DND-41 (cell line): ENCODE measurements at regions not wholly inside any gene's neighbourhood (a gene's known extent, or its start where the extent isn't known, plus 50 kb on each side); places are given as distances from the start of the nearest gene placed in this dataset.

Source experiments
- ATAC-seq: fragments of 200-7000 bp; cut with Tn5 transposase; 3 replicates; pipeline ENCODE4 v1.9.1; 2021; ENCODE audit warnings: low read depth; ENCODE audit not compliant: insufficient read depth
- DNase-seq: peaks from one replicate; pipeline ENCODE4 v3.0.0-alpha.2; 2020
- H2AFZ ChIP-seq: 2 replicates; pipeline ENCODE4 v1.6.0; 2012; ENCODE audit warnings: low read depth, low read length
- H3K27ac ChIP-seq: 2 replicates; pipeline ENCODE4 v1.5.1; 2012; ENCODE audit warnings: low read length, inconsistent platforms
- H3K27me3 ChIP-seq: fragments of 200-600 bp; sonication (generic); 2 replicates; pipeline ENCODE4 v1.6.0; 2012; ENCODE audit warnings: low read length, mild to moderate bottlenecking, inconsistent platforms; ENCODE audit not compliant: insufficient read depth, poor library complexity
- H3K36me3 ChIP-seq: 2 replicates; pipeline ENCODE4 v1.5.1; 2012; ENCODE audit warnings: low read length, inconsistent platforms; ENCODE audit not compliant: insufficient read depth
- H3K4me1 ChIP-seq: 2 replicates; pipeline ENCODE4 v1.5.1; 2012; ENCODE audit warnings: mild to moderate bottlenecking, low read length; ENCODE audit not compliant: insufficient read depth
- H3K4me2 ChIP-seq: 2 replicates; pipeline ENCODE4 v1.6.0; 2012; ENCODE audit warnings: mild to moderate bottlenecking, moderate library complexity, low read length, inconsistent platforms; ENCODE audit not compliant: insufficient read depth
- H3K4me3 ChIP-seq, 2 experiments: fragments of 200-600 bp in 1 of 2; shearing (Covaris generic) in 1 of 2; 2 replicates each; pipeline ENCODE4 v1.5.1; 2012 to 2016; ENCODE audit warnings: inconsistent platforms in 2 of 2, low read length in 2 of 2, mild to moderate bottlenecking in 2 of 2, low read depth in 1 of 2, moderate library complexity in 1 of 2
- H3K79me2 ChIP-seq: 2 replicates; pipeline ENCODE4 v1.6.0; 2012; ENCODE audit warnings: low read length, inconsistent platforms; ENCODE audit not compliant: insufficient read depth
- H3K9ac ChIP-seq: 2 replicates; pipeline ENCODE4 v1.6.0; 2012; ENCODE audit warnings: low read depth, mild to moderate bottlenecking, inconsistent platforms, low read length, moderate library complexity
- H3K9me3 ChIP-seq: 2 replicates; pipeline ENCODE4 v1.5.1; 2012; ENCODE audit warnings: low read length, moderate library complexity, mild to moderate bottlenecking, inconsistent platforms; ENCODE audit not compliant: insufficient read depth, severe bottlenecking
- H4K20me1 ChIP-seq: 2 replicates; pipeline ENCODE4 v1.6.0; 2012; ENCODE audit warnings: low read length; ENCODE audit not compliant: insufficient read depth
- EZH2 ChIP-seq: IDR thresholded peaks from 3 replicates; pipeline ENCODE4 v1.6.1; 2012; ENCODE audit warnings: borderline replicate concordance, low read depth, mild to moderate bottlenecking, moderate library complexity, low read length, inconsistent platforms; ENCODE audit not compliant: severe bottlenecking
- TF ChIP-seq, protein P1 (sequence below): IDR thresholded peaks from 2 replicates; pipeline ENCODE4 v1.5.1; 2012; ENCODE audit warnings: borderline replicate concordance, low read length, moderate library complexity, mild to moderate bottlenecking; ENCODE audit not compliant: poor library complexity, severe bottlenecking; ENCODE audit errors: extremely low read depth

DNA sequence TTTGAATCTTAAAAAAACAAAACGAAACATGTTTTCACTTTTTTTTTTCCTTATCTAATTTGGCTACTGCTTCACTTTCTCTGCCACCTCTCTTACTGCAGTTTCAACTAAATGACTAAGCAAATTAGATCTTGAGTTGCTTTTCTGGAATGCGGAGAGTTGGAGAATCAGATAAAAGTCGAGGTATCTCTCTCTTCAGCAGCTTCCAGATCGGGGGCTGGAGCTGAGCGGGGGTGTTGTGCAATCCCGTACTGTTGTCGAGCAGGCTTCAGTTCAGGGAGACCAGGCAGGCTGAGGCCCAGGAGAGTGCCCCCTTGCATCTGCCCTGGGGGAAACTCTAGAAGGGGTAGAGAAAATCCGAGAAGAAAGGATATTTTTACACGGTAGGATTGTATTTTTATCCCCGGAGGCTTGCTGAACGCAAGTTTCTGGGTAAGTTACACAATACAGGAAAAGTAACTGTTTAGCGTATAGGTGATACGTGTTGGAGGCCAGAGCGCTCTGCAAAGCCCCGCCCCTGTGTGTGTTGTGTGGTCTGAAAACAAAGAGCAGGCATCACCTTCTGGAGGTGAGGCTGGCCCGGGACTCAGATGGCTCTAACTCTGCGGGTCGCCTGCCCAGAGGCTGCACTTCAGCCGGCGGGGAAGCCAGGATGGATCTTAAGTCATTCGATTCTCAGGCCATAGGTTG, 116.6 kb downstream of the KLF6 start:
- Histone ChIP-seq H3K4me1 (peaks cover 37% of the 10 kb centered on the region), H3K36me3 (no peaks in the 10 kb centered on the region), H3K27ac (peak overlapping the region; percentile 65), H3K79me2 (no peaks in the 10 kb centered on the region), H3K9me3 (no peaks in the 10 kb centered on the region), H3K27me3 (no peaks in the 10 kb centered on the region), H4K20me1 (no peaks in the 10 kb centered on the region), H3K9ac (peak overlapping the region; percentile 30), H3K4me3 (peak overlapping the region in 1 of 2 experiments; percentile 32; a peak in 1 of 4 replicates), H2AFZ (peak overlapping the region; percentile 61), H3K4me2 (peak overlapping the region; percentile 52)
- TF ChIP-seq EZH2: no peak
- TF ChIP-seq, protein P1, sequence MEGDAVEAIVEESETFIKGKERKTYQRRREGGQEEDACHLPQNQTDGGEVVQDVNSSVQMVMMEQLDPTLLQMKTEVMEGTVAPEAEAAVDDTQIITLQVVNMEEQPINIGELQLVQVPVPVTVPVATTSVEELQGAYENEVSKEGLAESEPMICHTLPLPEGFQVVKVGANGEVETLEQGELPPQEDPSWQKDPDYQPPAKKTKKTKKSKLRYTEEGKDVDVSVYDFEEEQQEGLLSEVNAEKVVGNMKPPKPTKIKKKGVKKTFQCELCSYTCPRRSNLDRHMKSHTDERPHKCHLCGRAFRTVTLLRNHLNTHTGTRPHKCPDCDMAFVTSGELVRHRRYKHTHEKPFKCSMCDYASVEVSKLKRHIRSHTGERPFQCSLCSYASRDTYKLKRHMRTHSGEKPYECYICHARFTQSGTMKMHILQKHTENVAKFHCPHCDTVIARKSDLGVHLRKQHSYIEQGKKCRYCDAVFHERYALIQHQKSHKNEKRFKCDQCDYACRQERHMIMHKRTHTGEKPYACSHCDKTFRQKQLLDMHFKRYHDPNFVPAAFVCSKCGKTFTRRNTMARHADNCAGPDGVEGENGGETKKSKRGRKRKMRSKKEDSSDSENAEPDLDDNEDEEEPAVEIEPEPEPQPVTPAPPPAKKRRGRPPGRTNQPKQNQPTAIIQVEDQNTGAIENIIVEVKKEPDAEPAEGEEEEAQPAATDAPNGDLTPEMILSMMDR: no peak
- peak; percentile 70 for ATAC-seq
- peak; percentile 51 for DNase-seq

DNA sequence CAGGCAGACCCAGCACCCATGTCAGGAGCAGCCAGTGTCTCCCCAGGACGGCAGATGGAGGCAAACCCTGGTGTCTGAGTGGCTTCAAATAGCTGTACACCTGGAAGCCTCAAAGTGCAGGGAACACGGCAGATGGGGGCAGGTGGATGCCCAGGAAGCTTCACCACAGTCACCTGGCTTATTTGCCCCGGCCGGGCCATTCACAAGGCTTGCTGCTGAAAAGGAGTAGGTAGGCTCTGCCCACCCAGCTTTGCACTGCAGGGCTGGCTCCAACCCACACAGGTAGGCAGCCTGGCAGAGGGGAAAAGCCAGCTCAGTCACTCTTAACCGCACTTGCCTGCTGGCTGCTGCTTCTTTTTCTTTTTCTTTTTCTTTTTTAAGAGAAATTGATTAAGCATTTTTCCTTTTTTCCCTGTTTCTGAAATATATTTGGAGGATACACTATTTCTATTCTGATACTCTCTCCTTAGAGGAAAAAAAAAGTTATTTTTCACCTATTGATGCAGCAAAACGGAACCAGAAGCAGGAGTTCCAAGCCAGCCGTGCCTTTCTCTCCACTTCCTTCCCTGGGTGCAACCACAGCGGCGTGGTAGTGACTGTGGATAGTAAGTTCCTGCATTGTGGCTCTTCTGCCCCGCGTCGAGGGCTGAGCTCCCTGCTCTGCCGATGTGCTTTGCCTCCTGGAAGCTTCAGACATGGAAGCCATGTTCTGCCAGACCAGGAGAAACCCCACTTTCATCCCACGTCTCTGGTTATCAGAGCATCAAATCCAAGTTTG, 118.3 kb downstream of the KLF6 start:
- ATAC-seq (peak; percentile 67), DNase-seq (peak; percentile 59)
- TF ChIP-seq, protein P1: no peak
- no peak for TF ChIP-seq EZH2
- Histone ChIP-seq H3K79me2 (no peaks in the 10 kb centered on the region), H2AFZ (peak overlapping the region; percentile 40; the same call in 1 of the 2 replicates), H4K20me1 (no peaks in the 10 kb centered on the region), H3K27me3 (no peaks in the 10 kb centered on the region), H3K9me3 (no peaks in the 10 kb centered on the region), H3K4me1 (peaks cover 37% of the 10 kb centered on the region), H3K4me3 (0 out of 4 replicates have a peak overlapping the region, but pooled peaks of 1 of the 2 experiments have one; percentile 0), H3K9ac (no peak overlapping the region), H3K36me3 (no peaks in the 10 kb centered on the region), H3K27ac (peak overlapping the region; percentile 7; the same call in 1 of the 2 replicates), H3K4me2 (peak overlapping the region; percentile 52)

DNA sequence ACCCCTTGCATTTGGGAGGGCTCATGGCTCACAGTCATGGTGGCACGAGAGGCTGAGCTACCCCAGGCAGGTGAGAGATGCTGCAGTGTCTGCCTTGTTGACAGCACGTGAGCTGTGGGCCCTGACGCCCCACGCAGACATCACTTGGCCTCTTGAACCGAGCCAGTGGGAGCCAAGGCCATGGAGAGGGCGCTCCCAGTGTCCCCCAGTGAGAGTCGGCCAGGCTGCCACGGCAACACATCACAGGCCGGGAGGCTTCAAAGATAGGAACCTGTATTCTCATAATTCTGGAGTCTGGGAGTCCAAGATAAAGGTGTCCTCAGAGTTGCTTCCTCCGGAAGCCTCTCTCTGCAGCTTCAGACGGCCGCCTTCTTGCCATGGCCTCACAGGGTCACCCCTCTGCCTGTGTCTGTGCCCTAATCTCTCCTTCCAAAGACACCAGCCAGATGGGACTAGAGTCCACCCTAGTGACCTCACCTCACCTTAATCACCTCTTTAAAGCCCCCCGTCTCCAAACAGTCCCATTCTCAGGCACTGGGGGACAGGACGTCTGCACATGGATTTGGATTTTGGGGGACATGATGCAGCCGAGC, 119.6 kb downstream of the KLF6 start:
- Histone ChIP-seq H3K4me1 (peaks cover 37% of the 10 kb centered on the region), H3K27me3 (no peaks in the 10 kb centered on the region), H3K27ac (no peak overlapping the region), H3K36me3 (no peaks in the 10 kb centered on the region), H3K9ac (no peak overlapping the region), H2AFZ (no peak overlapping the region), H3K79me2 (no peaks in the 10 kb centered on the region), H3K9me3 (no peaks in the 10 kb centered on the region), H3K4me3 (no peak overlapping the region), H3K4me2 (no peak overlapping the region), H4K20me1 (no peaks in the 10 kb centered on the region)
- DNase-seq (no peak), ATAC-seq (no peak)
- no peak for TF ChIP-seq EZH2
- TF ChIP-seq, protein P1: no peak
